ENCODE measurements at regions not wholly inside any gene's neighbourhood (a gene's known extent, or its start where the extent isn't known, plus 50 kb on each side); places are given as distances from the start of the nearest gene placed in this dataset.

- TF ChIP-seq EZH2 (IDR thresholded peaks at IDR 0.05; ENCODE audit: insufficient read depth, low read length) (no peak), CTCF (IDR thresholded peaks at IDR 0.05; ENCODE audit: insufficient read depth, low read depth, low read length) (no peak)
These were observed 197.4 kb downstream of the DLEU7 start for GRCh38 chr13:50646070-50646469.

All from astrocyte (in vitro differentiated cells and primary cell).